K562 (cell line): ENCODE measurements at regions not wholly inside any gene's neighbourhood (a gene's known extent, or its start where the extent isn't known, plus 50 kb on each side); places are given as distances from the start of the nearest gene placed in this dataset.

ENCODE experiments used
- ATAC-seq: fragments of 200-7000 bp; cut with Tn5 transposase; 3 replicates; pipeline ENCODE4 v1.9.1; 2020; ENCODE audit warnings: moderate library complexity
- BruUV-seq: library from RNA; stranded (reverse); fragments of 400-500 nt; replicated peaks from 2 replicates; lab custom pipeline; 2021; lab: Mats Ljungman, UMichigan
- CTCF ChIA-PET: fragments of 300-600 bp; formaldehyde crosslinking; extraction: SDS; loops from one replicate; lab custom pipeline; 2021; ENCODE audit warnings: low intra/inter-chr PET ratio; lab: Yijun Ruan, JAX
- POLR2A ChIA-PET: fragments of 300-600, 350-650 bp; sonication (Branson Sonifier 250); formaldehyde crosslinking; extraction: SDS; loops from one replicate; lab custom pipeline; 2021; ENCODE audit warnings: antibody characterized with exemption, inconsistent platforms; lab: Yijun Ruan, JAX
- DNase-seq, 4 experiments: peaks; one replicate each; pipeline versions ENCODE4 v3.0.0 to v3.0.0-alpha.2; 2011 to 2018; ENCODE audit warnings: low spot score in 3 of 4, mixed read lengths in 3 of 4; ENCODE audit errors: extremely low read depth in 1 of 4
- FAIRE-seq: peaks from 2 replicates; lab custom pipeline; 2011; peaks lifted over from hg19 to GRCh38; lab: Jason Lieb, UNC
- H2AFZ ChIP-seq: 2 replicates; pipeline ENCODE4 v1.6.0; 2011; ENCODE audit warnings: low read depth, low read length, control low read depth, inconsistent platforms
- H3K27ac ChIP-seq: fragments of 200-600 bp; 3 replicates; pipeline ENCODE4 v1.8.0; 2011; ENCODE audit warnings: low read depth, mild to moderate bottlenecking, control low read depth, inconsistent platforms, low read length, moderate library complexity, mixed read lengths; ENCODE audit errors: extremely low read depth
- H3K27me3 ChIP-seq, 2 experiments: fragments of 300-600 bp in 1 of 2; 2 replicates in 1 of 2; 3 replicates in 1 of 2; pipeline versions ENCODE4 v1.6.0 to v1.8.0; 2011; ENCODE audit warnings: inconsistent platforms in 2 of 2, low read length in 2 of 2, mild to moderate bottlenecking in 1 of 2, mixed read lengths in 1 of 2, moderate library complexity in 1 of 2; ENCODE audit not compliant: control insufficient read depth in 2 of 2, insufficient read depth in 2 of 2
- H3K36me3 ChIP-seq: fragments of 300-600 bp; 3 replicates; pipeline ENCODE4 v1.8.0; 2011; ENCODE audit warnings: mild to moderate bottlenecking, low read length, inconsistent platforms; ENCODE audit not compliant: control insufficient read depth, insufficient read depth
- H3K4me1 ChIP-seq, 2 experiments: fragments of 200-600 bp in 1 of 2; replicated peaks in 1 of 2; 2 replicates in 1 of 2; 3 replicates in 1 of 2; pipeline versions ENCODE4 v1.5.1 to v1.8.0; 2011; ENCODE audit warnings: inconsistent platforms in 2 of 2, low read length in 2 of 2, mild to moderate bottlenecking in 1 of 2, mixed read lengths in 1 of 2, moderate library complexity in 1 of 2; ENCODE audit not compliant: control insufficient read depth in 2 of 2, insufficient read depth in 2 of 2
- H3K4me2 ChIP-seq: 2 replicates; pipeline ENCODE4 v1.6.1; 2011; ENCODE audit warnings: low read length, control low read depth, inconsistent platforms, mixed read lengths; ENCODE audit not compliant: insufficient read depth
- H3K4me3 ChIP-seq: fragments of 200-600 bp; sonication (generic), shearing (Covaris generic); 2 replicates; pipeline ENCODE4 v1.5.1; 2016; ENCODE audit warnings: control low read depth, inconsistent platforms
- H3K79me2 ChIP-seq: fragments of 200-600 bp; 3 replicates; pipeline ENCODE4 v1.8.0; 2011; ENCODE audit warnings: low read length, inconsistent platforms; ENCODE audit not compliant: control insufficient read depth, insufficient read depth
- H3K9ac ChIP-seq, 2 experiments: 2 replicates each; pipeline versions ENCODE4 v1.6.0 to v1.6.1; 2011; ENCODE audit warnings: low read depth in 2 of 2, low read length in 2 of 2, control low read depth in 1 of 2, inconsistent platforms in 1 of 2, mild to moderate bottlenecking in 1 of 2, mixed read lengths in 1 of 2; ENCODE audit not compliant: insufficient read depth in 1 of 2
- H3K9me1 ChIP-seq: one replicate; pipeline ENCODE4 v1.6.0; 2011; ENCODE audit warnings: inconsistent platforms, mild to moderate bottlenecking, low read length, moderate library complexity; ENCODE audit not compliant: control insufficient read depth, insufficient read depth
- H3K9me3 ChIP-seq: replicated peaks from 2 replicates; pipeline ENCODE4 v1.5.1; 2011; ENCODE audit warnings: low read depth, low read length, inconsistent platforms; ENCODE audit not compliant: control insufficient read depth, insufficient read depth
- H4K20me1 ChIP-seq: replicated peaks from 2 replicates; pipeline ENCODE4 v1.6.1; 2011; ENCODE audit warnings: low read length, inconsistent platforms, mixed read lengths; ENCODE audit not compliant: control insufficient read depth, insufficient read depth
- COPS2 ChIP-seq: fragments of 450-650 bp; conservative IDR thresholded peaks from 2 replicates; pipeline ENCODE4 v1.6.1; 2016; ENCODE audit warnings: mild to moderate bottlenecking, moderate library complexity
- EHMT2 ChIP-seq: fragments of 450-650 bp; IDR thresholded peaks from 2 replicates; pipeline ENCODE4 v1.6.1; 2018; ENCODE audit warnings: antibody characterized with exemption
- MIER1 ChIP-seq: fragments of 450-650 bp; IDR thresholded peaks from 2 replicates; pipeline ENCODE4 v1.6.1; 2016; ENCODE audit warnings: antibody characterized with exemption, mild to moderate bottlenecking, low read depth
- ZNF717 ChIP-seq: fragments of 250-450 bp; sonication (Bioruptor Pico); IDR thresholded peaks from 2 replicates; pipeline ENCODE4 v1.5.0; 2021
- WGBS: fragments of 100-300 bp; shearing (Covaris generic); methylation state at CpG from one replicate; pipeline ENCODE4 v1.1.6; 2016; ENCODE audit warnings: low coverage, mixed read lengths; ENCODE audit not compliant: insufficient coverage; ENCODE audit errors: missing lambda C conversion rate; 5-methylcytosine and 5-hydroxymethylcytosine counted together
- in situ Hi-C: fragments of 300-500 bp; cut with MboI; formaldehyde crosslinking; loops from 4 replicates; pipeline ENCODE4 v1.15.0; 2018; ENCODE audit warnings: inconsistent platforms, mixed read lengths
- intact Hi-C: fragments of 100-400 bp; cut with micrococcal nuclease; formaldehyde crosslinking; loops from 2 replicates; pipeline ENCODE4 v1.14.2; 2022
- TF ChIP-seq, protein P1 (sequence below): sonication (generic); formaldehyde crosslinking; IDR thresholded peaks from 2 replicates; pipeline ENCODE4 v1.8.0; 2022; ENCODE audit warnings: mild to moderate bottlenecking, missing genetic modification reagents
- TF ChIP-seq, protein P2 (sequence below), 2 experiments: fragments of 450-650 bp; formaldehyde crosslinking in 1 of 2; IDR thresholded peaks; 2 replicates each; pipeline versions ENCODE4 v1.4.0 to v1.6.1; 2014 to 2020; ENCODE audit warnings: mild to moderate bottlenecking in 2 of 2, borderline replicate concordance in 1 of 2, low read depth in 1 of 2
- TF ChIP-seq, protein P3 (sequence below): fragments of 200-400 bp; formaldehyde crosslinking; IDR thresholded peaks from 2 replicates; pipeline ENCODE4 v1.6.1; 2017; ENCODE audit warnings: mild to moderate bottlenecking, low read depth, low read length, moderate library complexity

DNA sequence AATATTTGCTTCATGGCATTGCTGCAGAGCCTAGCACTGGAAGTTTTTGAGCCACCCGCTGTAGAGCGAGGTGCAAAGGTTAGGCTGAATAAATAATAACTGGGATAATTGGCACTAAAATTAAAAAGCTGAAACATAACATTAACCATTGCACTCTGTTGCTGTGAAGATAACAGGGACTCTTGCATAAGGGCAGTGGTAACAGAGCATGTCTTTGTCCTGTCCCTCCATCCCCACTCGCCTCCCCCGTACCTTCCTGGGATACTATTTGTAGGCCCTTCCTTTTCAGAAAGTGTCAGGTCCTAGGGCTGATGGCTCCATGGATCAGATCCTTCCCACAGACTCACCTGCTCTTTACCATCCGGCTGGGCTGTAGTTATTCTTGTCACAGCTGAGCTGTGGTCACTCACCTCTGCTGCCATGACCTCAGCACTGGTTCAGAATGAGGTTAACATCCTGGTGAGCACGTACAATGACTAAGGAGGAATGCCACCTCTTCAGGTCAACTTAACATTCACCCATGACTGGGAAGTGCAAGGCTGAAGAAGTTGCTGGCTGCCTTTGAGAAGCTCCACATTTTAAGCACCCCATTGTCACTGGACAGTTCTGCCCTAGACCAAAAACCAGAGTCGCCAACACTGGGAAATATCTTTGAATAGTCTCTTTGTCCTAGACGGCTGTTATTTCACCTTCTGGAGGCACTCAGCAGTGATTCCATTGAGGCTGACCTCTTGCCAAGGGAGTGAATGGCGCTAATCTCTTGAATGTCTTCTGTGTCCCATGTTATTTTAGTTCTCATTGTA, 103.2 kb upstream of the KIRREL3 start (continued):
- TF ChIP-seq, protein P1, sequence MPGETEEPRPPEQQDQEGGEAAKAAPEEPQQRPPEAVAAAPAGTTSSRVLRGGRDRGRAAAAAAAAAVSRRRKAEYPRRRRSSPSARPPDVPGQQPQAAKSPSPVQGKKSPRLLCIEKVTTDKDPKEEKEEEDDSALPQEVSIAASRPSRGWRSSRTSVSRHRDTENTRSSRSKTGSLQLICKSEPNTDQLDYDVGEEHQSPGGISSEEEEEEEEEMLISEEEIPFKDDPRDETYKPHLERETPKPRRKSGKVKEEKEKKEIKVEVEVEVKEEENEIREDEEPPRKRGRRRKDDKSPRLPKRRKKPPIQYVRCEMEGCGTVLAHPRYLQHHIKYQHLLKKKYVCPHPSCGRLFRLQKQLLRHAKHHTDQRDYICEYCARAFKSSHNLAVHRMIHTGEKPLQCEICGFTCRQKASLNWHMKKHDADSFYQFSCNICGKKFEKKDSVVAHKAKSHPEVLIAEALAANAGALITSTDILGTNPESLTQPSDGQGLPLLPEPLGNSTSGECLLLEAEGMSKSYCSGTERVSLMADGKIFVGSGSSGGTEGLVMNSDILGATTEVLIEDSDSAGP (CRISPR knock-in tag) = no peak

DNA sequence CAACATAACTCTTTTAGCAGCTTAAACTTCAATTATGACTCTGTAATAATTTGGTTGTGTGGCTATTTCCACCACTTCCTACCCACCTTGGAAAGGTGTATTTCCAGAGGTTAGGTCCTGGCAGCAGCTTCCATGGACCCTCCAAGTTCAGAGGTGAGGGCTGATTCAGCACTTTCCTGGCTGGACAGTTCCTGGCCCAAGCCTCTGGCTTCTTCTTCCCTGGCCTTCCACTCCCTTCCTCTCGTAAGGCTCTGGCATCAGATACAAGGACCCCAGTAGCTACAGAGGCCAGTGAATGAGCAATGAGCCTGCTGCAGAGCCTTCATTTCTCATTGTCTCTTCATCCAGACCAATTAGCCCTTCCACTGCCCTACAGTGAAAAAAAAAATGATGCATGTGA, 98.1 kb upstream of the KIRREL3 start:
- H3K27me3 ChIP-seq = no peaks in the 10 kb centered on the region
- no peaks in the 10 kb centered on the region for H3K9me1 ChIP-seq
- no peak overlapping the region for H3K9ac ChIP-seq
- CTCF ChIA-PET = no interaction called here
- no peak overlapping the region for H3K4me3 ChIP-seq
- FAIRE-seq (no peak), DNase-seq (no peak), ATAC-seq (no peak)
- H3K36me3 ChIP-seq = no peaks in the 10 kb centered on the region
- no peaks in the 10 kb centered on the region for H3K4me1 ChIP-seq
- 0% methylated on average over 1 of the region's 1 CpG for WGBS
- intact Hi-C loops (no loop called here), in situ Hi-C loops (no loop called here)
- no peaks in the 10 kb centered on the region for H3K79me2 ChIP-seq
- H3K4me2 ChIP-seq = no peak overlapping the region
- no peaks in the 10 kb centered on the region for H4K20me1 ChIP-seq
- no TSS peak for BruUV-seq
- POLR2A ChIA-PET = no interaction called here
- no peak overlapping the region for H2AFZ ChIP-seq
- no peak overlapping the region for H3K27ac ChIP-seq
- no peaks in the 10 kb centered on the region for H3K9me3 ChIP-seq
- no peak for TF ChIP-seq ZNF717 (CRISPR knock-in tag)
- TF ChIP-seq, protein P2, sequence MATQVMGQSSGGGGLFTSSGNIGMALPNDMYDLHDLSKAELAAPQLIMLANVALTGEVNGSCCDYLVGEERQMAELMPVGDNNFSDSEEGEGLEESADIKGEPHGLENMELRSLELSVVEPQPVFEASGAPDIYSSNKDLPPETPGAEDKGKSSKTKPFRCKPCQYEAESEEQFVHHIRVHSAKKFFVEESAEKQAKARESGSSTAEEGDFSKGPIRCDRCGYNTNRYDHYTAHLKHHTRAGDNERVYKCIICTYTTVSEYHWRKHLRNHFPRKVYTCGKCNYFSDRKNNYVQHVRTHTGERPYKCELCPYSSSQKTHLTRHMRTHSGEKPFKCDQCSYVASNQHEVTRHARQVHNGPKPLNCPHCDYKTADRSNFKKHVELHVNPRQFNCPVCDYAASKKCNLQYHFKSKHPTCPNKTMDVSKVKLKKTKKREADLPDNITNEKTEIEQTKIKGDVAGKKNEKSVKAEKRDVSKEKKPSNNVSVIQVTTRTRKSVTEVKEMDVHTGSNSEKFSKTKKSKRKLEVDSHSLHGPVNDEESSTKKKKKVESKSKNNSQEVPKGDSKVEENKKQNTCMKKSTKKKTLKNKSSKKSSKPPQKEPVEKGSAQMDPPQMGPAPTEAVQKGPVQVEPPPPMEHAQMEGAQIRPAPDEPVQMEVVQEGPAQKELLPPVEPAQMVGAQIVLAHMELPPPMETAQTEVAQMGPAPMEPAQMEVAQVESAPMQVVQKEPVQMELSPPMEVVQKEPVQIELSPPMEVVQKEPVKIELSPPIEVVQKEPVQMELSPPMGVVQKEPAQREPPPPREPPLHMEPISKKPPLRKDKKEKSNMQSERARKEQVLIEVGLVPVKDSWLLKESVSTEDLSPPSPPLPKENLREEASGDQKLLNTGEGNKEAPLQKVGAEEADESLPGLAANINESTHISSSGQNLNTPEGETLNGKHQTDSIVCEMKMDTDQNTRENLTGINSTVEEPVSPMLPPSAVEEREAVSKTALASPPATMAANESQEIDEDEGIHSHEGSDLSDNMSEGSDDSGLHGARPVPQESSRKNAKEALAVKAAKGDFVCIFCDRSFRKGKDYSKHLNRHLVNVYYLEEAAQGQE (IDR thresholded peaks at IDR 0.05; ENCODE audit: borderline replicate concordance) = peak; percentile 85
- TF ChIP-seq, protein P2 (CRISPR knock-in tag; IDR thresholded peaks at IDR 0.05; ENCODE audit: low read depth) = no peak
- TF ChIP-seq, protein P3, sequence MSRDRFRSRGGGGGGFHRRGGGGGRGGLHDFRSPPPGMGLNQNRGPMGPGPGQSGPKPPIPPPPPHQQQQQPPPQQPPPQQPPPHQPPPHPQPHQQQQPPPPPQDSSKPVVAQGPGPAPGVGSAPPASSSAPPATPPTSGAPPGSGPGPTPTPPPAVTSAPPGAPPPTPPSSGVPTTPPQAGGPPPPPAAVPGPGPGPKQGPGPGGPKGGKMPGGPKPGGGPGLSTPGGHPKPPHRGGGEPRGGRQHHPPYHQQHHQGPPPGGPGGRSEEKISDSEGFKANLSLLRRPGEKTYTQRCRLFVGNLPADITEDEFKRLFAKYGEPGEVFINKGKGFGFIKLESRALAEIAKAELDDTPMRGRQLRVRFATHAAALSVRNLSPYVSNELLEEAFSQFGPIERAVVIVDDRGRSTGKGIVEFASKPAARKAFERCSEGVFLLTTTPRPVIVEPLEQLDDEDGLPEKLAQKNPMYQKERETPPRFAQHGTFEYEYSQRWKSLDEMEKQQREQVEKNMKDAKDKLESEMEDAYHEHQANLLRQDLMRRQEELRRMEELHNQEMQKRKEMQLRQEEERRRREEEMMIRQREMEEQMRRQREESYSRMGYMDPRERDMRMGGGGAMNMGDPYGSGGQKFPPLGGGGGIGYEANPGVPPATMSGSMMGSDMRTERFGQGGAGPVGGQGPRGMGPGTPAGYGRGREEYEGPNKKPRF = no peak
- peak; percentile 73; the same call in 1 of the 2 replicates for TF ChIP-seq EHMT2
- no peak for TF ChIP-seq COPS2
- 0 out of 2 replicates have a peak, but pooled peaks have one; percentile 33 for TF ChIP-seq MIER1
